ENCODE measurements at regions not wholly inside any gene's neighbourhood (a gene's known extent, or its start where the extent isn't known, plus 50 kb on each side); places are given as distances from the start of the nearest gene placed in this dataset.
"Not testable (repeated sequence)": the region's sequence is repeated elsewhere in the genome, so short reads cannot be mapped to it uniquely, and the experiment has no call there.

GRCh38 chr7:69246758-69247157, 351.5 kb upstream of the AUTS2 start:
- peaks cover 3% of the 10 kb centered on the region for H3K27me3 ChIP-seq
- DNase-seq, result no peak
- H3K36me3 ChIP-seq, result no peaks in the 10 kb centered on the region
- no peaks in the 10 kb centered on the region for H3K4me1 ChIP-seq
- no peak for TF ChIP-seq POLR2A (IDR thresholded peaks at IDR 0.05)
- TF ChIP-seq, protein P1, sequence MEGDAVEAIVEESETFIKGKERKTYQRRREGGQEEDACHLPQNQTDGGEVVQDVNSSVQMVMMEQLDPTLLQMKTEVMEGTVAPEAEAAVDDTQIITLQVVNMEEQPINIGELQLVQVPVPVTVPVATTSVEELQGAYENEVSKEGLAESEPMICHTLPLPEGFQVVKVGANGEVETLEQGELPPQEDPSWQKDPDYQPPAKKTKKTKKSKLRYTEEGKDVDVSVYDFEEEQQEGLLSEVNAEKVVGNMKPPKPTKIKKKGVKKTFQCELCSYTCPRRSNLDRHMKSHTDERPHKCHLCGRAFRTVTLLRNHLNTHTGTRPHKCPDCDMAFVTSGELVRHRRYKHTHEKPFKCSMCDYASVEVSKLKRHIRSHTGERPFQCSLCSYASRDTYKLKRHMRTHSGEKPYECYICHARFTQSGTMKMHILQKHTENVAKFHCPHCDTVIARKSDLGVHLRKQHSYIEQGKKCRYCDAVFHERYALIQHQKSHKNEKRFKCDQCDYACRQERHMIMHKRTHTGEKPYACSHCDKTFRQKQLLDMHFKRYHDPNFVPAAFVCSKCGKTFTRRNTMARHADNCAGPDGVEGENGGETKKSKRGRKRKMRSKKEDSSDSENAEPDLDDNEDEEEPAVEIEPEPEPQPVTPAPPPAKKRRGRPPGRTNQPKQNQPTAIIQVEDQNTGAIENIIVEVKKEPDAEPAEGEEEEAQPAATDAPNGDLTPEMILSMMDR (IDR thresholded peaks at IDR 0.05), result no peak
- WGBS, 2 donors, result 83 to 94% methylated on average over 3 of the region's 3 CpGs
- no peak overlapping the region for H3K27ac ChIP-seq
- no peaks in the 10 kb centered on the region for H3K9me3 ChIP-seq
- intact Hi-C loops (cut with DNase I), result no loop called here
- no peak overlapping the region for H3K4me3 ChIP-seq (replicated peaks in 1 of 3)

- 71 to 79% methylated on average over 2 of the region's 2 CpGs for WGBS, 2 donors
- H3K9me3 ChIP-seq; DNase-seq; intact Hi-C loops (cut with DNase I); H3K27ac ChIP-seq; H3K4me1 ChIP-seq; H3K36me3 ChIP-seq; H3K4me3 ChIP-seq (replicated peaks in 1 of 3); H3K27me3 ChIP-seq: not testable (repeated sequence)
Measured at GRCh38 chr7:69248382-69248828, 349.9 kb upstream of the AUTS2 start.

DNA sequence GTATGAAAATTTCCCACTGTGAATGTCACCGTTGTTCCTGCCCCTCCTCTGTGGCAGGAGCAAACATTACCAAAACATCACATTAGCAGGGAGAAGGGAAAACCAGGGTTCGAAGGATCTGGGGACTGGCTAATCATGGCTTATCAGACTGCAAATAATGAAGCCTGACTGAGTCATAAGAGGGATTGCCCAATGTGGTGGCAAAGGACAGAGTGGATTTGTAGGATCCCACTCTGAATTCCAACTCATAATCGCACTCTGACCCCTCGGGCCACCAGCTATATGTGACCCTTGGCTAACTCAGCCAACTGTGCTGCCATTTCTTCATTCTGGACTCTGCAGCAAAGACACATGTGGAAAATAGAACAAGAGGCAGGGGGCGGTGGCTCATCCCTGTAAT, 347.3 kb upstream of the AUTS2 start:
- Histone ChIP-seq H3K36me3 (no peaks in the 10 kb centered on the region), H3K27ac (no peak overlapping the region), H3K27me3 (peaks cover 3% of the 10 kb centered on the region), H3K9me3 (no peaks in the 10 kb centered on the region), H3K4me1 (no peaks in the 10 kb centered on the region), H3K4me3 (replicated peaks in 1 of 3) (no peak overlapping the region)
- intact Hi-C loops (cut with DNase I), result no loop called here
- 84 to 91% methylated on average over 5 of the region's 5 CpGs for WGBS, 2 donors
- TF ChIP-seq POLR2A (IDR thresholded peaks at IDR 0.05), result no peak
- TF ChIP-seq, protein P1 (IDR thresholded peaks at IDR 0.05), result no peak
- DNase-seq, result no peak

GRCh38 chr7:69254643-69255042, 343.6 kb upstream of the AUTS2 start:
- no peaks in the 10 kb centered on the region for H3K9me3 ChIP-seq
- intact Hi-C loops (cut with DNase I), result no loop called here
- H3K27ac ChIP-seq, result no peak overlapping the region
- TF ChIP-seq, protein P1 (IDR thresholded peaks at IDR 0.05), result no peak
- TF ChIP-seq POLR2A (IDR thresholded peaks at IDR 0.05), result no peak
- peaks cover 3 to 7% of the 10 kb centered on the region in 2 donors for H3K4me1 ChIP-seq
- no peaks in the 10 kb centered on the region for H3K36me3 ChIP-seq
- H3K4me3 ChIP-seq (replicated peaks in 1 of 3), result no peak overlapping the region
- no peak for DNase-seq
- H3K27me3 ChIP-seq, result no peaks in the 10 kb centered on the region

GRCh38 chr7:69256634-69257081, 341.6 kb upstream of the AUTS2 start:
- TF ChIP-seq POLR2A (IDR thresholded peaks at IDR 0.05), result no peak
- TF ChIP-seq, protein P1 (IDR thresholded peaks at IDR 0.05), result no peak
- no peaks in the 10 kb centered on the region for H3K36me3 ChIP-seq
- no peaks in the 10 kb centered on the region for H3K27me3 ChIP-seq
- 53 to 64% methylated on average over 10 to 12 of the region's 12 CpGs for WGBS, 2 donors
- intact Hi-C loops (cut with DNase I), result no loop called here
- peaks cover 10 to 17% of the 10 kb centered on the region in 2 donors for H3K4me1 ChIP-seq
- H3K9me3 ChIP-seq, result no peaks in the 10 kb centered on the region
- no peak overlapping the region for H3K27ac ChIP-seq
- peak in 1 of 2 donors; percentile 21 for DNase-seq
- no peak overlapping the region for H3K4me3 ChIP-seq (replicated peaks in 1 of 3)

GRCh38 chr7:69257592-69257991, 340.7 kb upstream of the AUTS2 start:
- 84 to 94% methylated on average over 2 of the region's 2 CpGs for WGBS, 2 donors
- H3K27me3 ChIP-seq, result no peaks in the 10 kb centered on the region
- no peak overlapping the region for H3K4me3 ChIP-seq (replicated peaks in 1 of 3)
- DNase-seq, result no peak
- peaks cover 10 to 17% of the 10 kb centered on the region in 2 donors for H3K4me1 ChIP-seq
- H3K36me3 ChIP-seq, result no peaks in the 10 kb centered on the region
- TF ChIP-seq POLR2A (IDR thresholded peaks at IDR 0.05), result no peak
- TF ChIP-seq, protein P1 (IDR thresholded peaks at IDR 0.05), result no peak
- H3K9me3 ChIP-seq, result no peaks in the 10 kb centered on the region
- H3K27ac ChIP-seq, result no peak overlapping the region
- intact Hi-C loops (cut with DNase I), result no loop called here
